CD4-positive, alpha-beta T cell (primary cell): ENCODE measurements at regions not wholly inside any gene's neighbourhood (a gene's known extent, or its start where the extent isn't known, plus 50 kb on each side); places are given as distances from the start of the nearest gene placed in this dataset.

Experiments used
- ATAC-seq: fragments of 200-7000 bp; cut with Tn5 transposase; one replicate; pipeline ENCODE4 v1.10.0; 2022; ENCODE audit warnings: mild to moderate bottlenecking; ENCODE audit not compliant: poor library complexity
- CTCF ChIA-PET: fragments of 350-600 bp; sonication (Branson Sonifier 250); formaldehyde crosslinking; loops from one replicate; lab custom pipeline; 2021; ENCODE audit warnings: antibody characterized with exemption, inconsistent platforms; lab: Charles Lee
- POLR2A ChIA-PET: fragments of 350-600 bp; sonication (Branson Sonifier 250); formaldehyde crosslinking; loops from one replicate; lab custom pipeline; 2021; ENCODE audit warnings: antibody characterized with exemption, inconsistent platforms; lab: Charles Lee
- DNase-seq, 14 experiments: peaks; one replicate each; pipeline ENCODE4 v3.0.0-alpha.2; 2013 to 2020; ENCODE audit warnings: mixed read lengths in 2 of 14
- H3K27ac ChIP-seq, 2 donors: one replicate each; pipeline versions ENCODE4 v1.5.1 to v1.7.0; 2013; ENCODE audit warnings: low read length in 2 of 2, low read depth in 1 of 2, mild to moderate bottlenecking in 1 of 2
- H3K27me3 ChIP-seq, 2 experiments: 1 replicate in 1 of 2; 2 replicates in 1 of 2; pipeline versions ENCODE4 v1.6.1 to v1.7.0; 2013; ENCODE audit warnings: low read length in 2 of 2, control low read depth in 1 of 2, mild to moderate bottlenecking in 1 of 2, moderate library complexity in 1 of 2; ENCODE audit not compliant: insufficient read depth in 2 of 2, control insufficient read depth in 1 of 2
- H3K36me3 ChIP-seq: one replicate; pipeline ENCODE4 v1.6.1; 2013; ENCODE audit warnings: low read length, control low read depth; ENCODE audit not compliant: insufficient read depth
- H3K4me1 ChIP-seq: one replicate; pipeline ENCODE4 v1.6.1; 2013; ENCODE audit warnings: low read length, control low read depth; ENCODE audit not compliant: insufficient read depth
- H3K4me3 ChIP-seq: one replicate; pipeline ENCODE4 v1.5.1; 2013; ENCODE audit warnings: mild to moderate bottlenecking, low read length, moderate library complexity
- H3K9me3 ChIP-seq, 2 experiments: 1 replicate in 1 of 2; 2 replicates in 1 of 2; pipeline versions ENCODE4 v1.6.1 to v1.7.0; 2013; ENCODE audit warnings: low read length in 2 of 2, mild to moderate bottlenecking in 2 of 2, control low read depth in 1 of 2, moderate library complexity in 1 of 2; ENCODE audit not compliant: control insufficient read depth in 1 of 2, insufficient read depth in 1 of 2
- H3K27ac Mint-ChIP-seq: one replicate; pipeline ENCODE4 v1.8.0; 2020; ENCODE audit warnings: mixed read lengths
- H3K27me3 Mint-ChIP-seq: one replicate; pipeline ENCODE4 v1.8.0; 2021; ENCODE audit warnings: mixed read lengths
- H3K36me3 Mint-ChIP-seq: one replicate; pipeline ENCODE4 v1.8.0; 2021; ENCODE audit warnings: low read depth, mixed read lengths
- H3K4me1 Mint-ChIP-seq: one replicate; pipeline ENCODE4 v1.8.0; 2021; ENCODE audit warnings: low read depth, mixed read lengths
- H3K4me3 Mint-ChIP-seq: one replicate; pipeline ENCODE4 v1.8.0; 2020; ENCODE audit warnings: mild to moderate bottlenecking, mixed read lengths
- H3K9me3 Mint-ChIP-seq: one replicate; pipeline ENCODE4 v1.8.0; 2020; ENCODE audit warnings: mixed read lengths
- intact Hi-C, 2 experiments: fragments of 100-400 bp; cut with DNase I in 1 of 2; cut with micrococcal nuclease in 1 of 2; formaldehyde crosslinking; loops; one replicate each; pipeline versions ENCODE4 v1.15.1 to v1.9.0; 2023 to 2025; cut with DNase I, micrococcal nuclease
- TF ChIP-seq, protein P1 (sequence below): fragments of 200-600 bp; IDR thresholded peaks from one replicate; pipeline ENCODE4 v1.8.0; 2022; ENCODE audit warnings: antibody characterized with exemption, mild to moderate bottlenecking

DNA sequence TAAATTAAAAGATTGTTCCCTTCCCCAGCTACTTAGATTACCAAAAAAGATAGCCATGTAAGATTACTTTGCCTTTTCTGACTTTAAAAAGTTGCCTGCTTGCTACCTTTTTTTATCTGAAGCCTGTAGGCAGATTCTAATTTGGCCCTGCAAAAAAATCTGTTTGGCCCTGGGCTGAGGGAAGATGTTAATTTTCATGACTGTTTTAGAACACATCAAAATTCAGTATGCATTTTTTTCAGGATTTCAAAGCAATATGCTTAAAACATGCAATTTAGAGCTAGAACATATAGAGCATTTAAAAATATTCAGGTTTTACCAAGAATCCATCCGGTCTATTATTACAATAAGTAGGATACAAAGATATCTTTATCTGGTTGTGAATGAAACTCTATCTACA lies 563.6 kb downstream of the NR2F1-AS1 start:
- H3K27ac ChIP-seq: no peak overlapping the region
- H3K9me3 ChIP-seq: no peaks in the 10 kb centered on the region
- Mint-ChIP-seq H3K9me3 (peaks cover 7% of the 10 kb centered on the region), H3K27ac (no peak overlapping the region), H3K36me3 (no peaks in the 10 kb centered on the region), H3K4me1 (no peaks in the 10 kb centered on the region), H3K4me3 (no peak overlapping the region), H3K27me3 (no peaks in the 10 kb centered on the region)
- ChIA-PET CTCF (no interaction called here), POLR2A (no interaction called here)
- H3K4me3 ChIP-seq: no peak overlapping the region
- intact Hi-C loops: no loop called here
- no peak for DNase-seq
- H3K27me3 ChIP-seq: no peaks in the 10 kb centered on the region
- H3K4me1 ChIP-seq: no peaks in the 10 kb centered on the region
- no peaks in the 10 kb centered on the region for H3K36me3 ChIP-seq
- TF ChIP-seq, protein P1, sequence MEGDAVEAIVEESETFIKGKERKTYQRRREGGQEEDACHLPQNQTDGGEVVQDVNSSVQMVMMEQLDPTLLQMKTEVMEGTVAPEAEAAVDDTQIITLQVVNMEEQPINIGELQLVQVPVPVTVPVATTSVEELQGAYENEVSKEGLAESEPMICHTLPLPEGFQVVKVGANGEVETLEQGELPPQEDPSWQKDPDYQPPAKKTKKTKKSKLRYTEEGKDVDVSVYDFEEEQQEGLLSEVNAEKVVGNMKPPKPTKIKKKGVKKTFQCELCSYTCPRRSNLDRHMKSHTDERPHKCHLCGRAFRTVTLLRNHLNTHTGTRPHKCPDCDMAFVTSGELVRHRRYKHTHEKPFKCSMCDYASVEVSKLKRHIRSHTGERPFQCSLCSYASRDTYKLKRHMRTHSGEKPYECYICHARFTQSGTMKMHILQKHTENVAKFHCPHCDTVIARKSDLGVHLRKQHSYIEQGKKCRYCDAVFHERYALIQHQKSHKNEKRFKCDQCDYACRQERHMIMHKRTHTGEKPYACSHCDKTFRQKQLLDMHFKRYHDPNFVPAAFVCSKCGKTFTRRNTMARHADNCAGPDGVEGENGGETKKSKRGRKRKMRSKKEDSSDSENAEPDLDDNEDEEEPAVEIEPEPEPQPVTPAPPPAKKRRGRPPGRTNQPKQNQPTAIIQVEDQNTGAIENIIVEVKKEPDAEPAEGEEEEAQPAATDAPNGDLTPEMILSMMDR: no peak
- ATAC-seq: no peak

DNA sequence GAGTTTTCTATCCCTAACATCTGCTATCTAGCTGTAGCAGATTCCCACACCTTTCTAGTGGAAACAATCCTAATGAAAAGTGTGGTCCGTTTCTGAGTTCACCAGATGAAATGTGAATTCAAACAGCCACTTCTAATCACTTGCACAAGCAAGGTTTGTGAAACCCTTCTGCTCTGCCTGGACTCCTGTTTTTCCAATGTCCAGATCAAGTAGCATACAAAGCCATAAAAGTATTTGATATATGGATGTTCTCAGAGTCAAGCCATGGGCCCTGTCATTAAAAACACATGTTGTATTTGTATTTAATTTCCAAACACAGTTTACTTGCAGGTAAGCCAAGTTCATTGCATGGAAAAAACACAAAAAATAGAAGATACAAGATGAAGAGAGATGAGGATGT lies 570.4 kb downstream of the NR2F1-AS1 start:
- POLR2A ChIA-PET: no interaction called here
- CTCF ChIA-PET: no interaction called here
- Histone ChIP-seq H3K9me3 (no peaks in the 10 kb centered on the region), H3K36me3 (no peaks in the 10 kb centered on the region), H3K4me3 (no peak overlapping the region), H3K4me1 (no peaks in the 10 kb centered on the region), H3K27ac (no peak overlapping the region), H3K27me3 (no peaks in the 10 kb centered on the region)
- TF ChIP-seq, protein P1: no peak
- H3K27me3 Mint-ChIP-seq: no peaks in the 10 kb centered on the region
- H3K4me1 Mint-ChIP-seq: no peaks in the 10 kb centered on the region
- H3K4me3 Mint-ChIP-seq: no peak overlapping the region
- no peaks in the 10 kb centered on the region for H3K9me3 Mint-ChIP-seq
- intact Hi-C loops: no loop called here
- no peak overlapping the region for H3K27ac Mint-ChIP-seq
- H3K36me3 Mint-ChIP-seq: no peaks in the 10 kb centered on the region
- DNase-seq: no peak
- ATAC-seq: no peak

DNA sequence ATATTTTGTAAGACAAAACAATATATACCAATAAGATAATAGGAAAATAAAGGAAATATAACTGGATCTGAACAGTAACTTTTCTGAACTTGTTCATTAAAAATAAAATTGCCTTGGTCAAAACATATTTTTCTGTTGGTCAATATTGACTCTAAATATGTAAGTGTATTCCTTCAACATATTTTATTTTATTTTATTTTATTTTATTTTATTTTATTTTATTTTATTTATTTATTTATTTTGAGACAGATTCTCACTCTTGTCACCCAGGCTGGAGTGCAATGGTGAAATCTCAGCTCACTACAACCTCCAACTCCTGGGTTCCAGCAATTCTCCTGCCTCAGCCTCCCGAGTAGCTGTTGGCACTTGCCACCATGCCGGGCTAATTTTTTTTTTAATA lies 571.0 kb downstream of the NR2F1-AS1 start:
- H3K9me3 Mint-ChIP-seq: peaks cover under 1% of the 10 kb centered on the region
- Histone ChIP-seq H3K27ac (no peak overlapping the region), H3K9me3 (no peaks in the 10 kb centered on the region), H3K4me1 (no peaks in the 10 kb centered on the region), H3K36me3 (no peaks in the 10 kb centered on the region), H3K27me3 (no peaks in the 10 kb centered on the region), H3K4me3 (no peak overlapping the region)
- no peak for ATAC-seq
- H3K4me3 Mint-ChIP-seq: no peak overlapping the region
- no peaks in the 10 kb centered on the region for H3K4me1 Mint-ChIP-seq
- H3K27ac Mint-ChIP-seq: no peak overlapping the region
- no peak for DNase-seq
- TF ChIP-seq, protein P1: no peak
- intact Hi-C loops: no loop called here
- H3K27me3 Mint-ChIP-seq: no peaks in the 10 kb centered on the region
- ChIA-PET POLR2A (no interaction called here), CTCF (no interaction called here)
- no peaks in the 10 kb centered on the region for H3K36me3 Mint-ChIP-seq
